A673 (cell line): ENCODE measurements at regions not wholly inside any gene's neighbourhood (a gene's known extent, or its start where the extent isn't known, plus 50 kb on each side); places are given as distances from the start of the nearest gene placed in this dataset.

Experiments
- BruUV-seq: library from RNA; stranded (reverse); fragments of 400-500 nt; replicated peaks from 2 replicates; lab custom pipeline; 2021; lab: Mats Ljungman, UMichigan
- CTCF ChIA-PET: fragments of 300-600 bp; sonication (Branson Sonifier 250); formaldehyde crosslinking; loops from one replicate; lab custom pipeline; 2022; ENCODE audit warnings: antibody characterized with exemption; lab: Charles Lee
- POLR2A ChIA-PET: fragments of 300-600 bp; sonication (Branson Sonifier 250); formaldehyde crosslinking; loops from one replicate; lab custom pipeline; 2022; ENCODE audit warnings: antibody characterized with exemption; ENCODE audit not compliant: low non-redundant PET; lab: Charles Lee
- DNase-seq: peaks from one replicate; pipeline ENCODE4 v3.0.0-alpha.2; 2015; ENCODE audit warnings: low spot score
- H3K27ac ChIP-seq: fragments of 200-600 bp; sonication (generic); 2 replicates; pipeline ENCODE4 v1.5.1; 2016; ENCODE audit warnings: mixed run types, low read depth, mild to moderate bottlenecking, mixed read lengths, antibody characterized with exemption, low read length; ENCODE audit not compliant: poor library complexity, severe bottlenecking
- H3K27me3 ChIP-seq: fragments of 200-600 bp; sonication (generic); replicated peaks from 2 replicates; pipeline ENCODE4 v1.6.1; 2017; ENCODE audit warnings: mixed run types, low read depth, mild to moderate bottlenecking, mixed read lengths, antibody characterized with exemption, low read length; ENCODE audit not compliant: insufficient read depth, poor library complexity
- H3K36me3 ChIP-seq: fragments of 200-600 bp; sonication (generic); 2 replicates; pipeline ENCODE4 v1.6.1; 2016; ENCODE audit warnings: mixed run types, mild to moderate bottlenecking, mixed read lengths, antibody characterized with exemption, low read length; ENCODE audit not compliant: insufficient read depth, poor library complexity, severe bottlenecking
- H3K4me1 ChIP-seq: fragments of 200-600 bp; sonication (generic); 2 replicates; pipeline ENCODE4 v1.6.1; 2017; ENCODE audit warnings: mixed run types, mild to moderate bottlenecking, mixed read lengths, antibody characterized with exemption, low read length; ENCODE audit not compliant: insufficient read depth, poor library complexity, severe bottlenecking
- H3K4me3 ChIP-seq: fragments of 200-600 bp; sonication (generic); 2 replicates; pipeline ENCODE4 v1.5.1; 2016; ENCODE audit warnings: low read depth, mixed run types, mild to moderate bottlenecking, mixed read lengths, low read length; ENCODE audit not compliant: poor library complexity, severe bottlenecking
- H3K9me3 ChIP-seq: fragments of 200-600 bp; sonication (generic); 2 replicates; pipeline ENCODE4 v1.6.1; 2016; ENCODE audit warnings: mixed run types, low read depth, mild to moderate bottlenecking, mixed read lengths, antibody characterized with exemption, low read length; ENCODE audit not compliant: poor library complexity, severe bottlenecking
- EZH2 ChIP-seq: fragments of 200-600 bp; sonication (generic); IDR thresholded peaks from 2 replicates; pipeline ENCODE4 v1.6.1; 2017; ENCODE audit warnings: borderline replicate concordance, low read depth, mild to moderate bottlenecking, mixed read lengths, antibody characterized with exemption, low read length; ENCODE audit not compliant: poor library complexity, severe bottlenecking
- intact Hi-C: fragments of 100-400 bp; cut with micrococcal nuclease; formaldehyde crosslinking; loops from one replicate; pipeline ENCODE4 v1.10.0; 2022; ENCODE audit not compliant: unreplicated experiment
- TF ChIP-seq, protein P1 (sequence below): fragments of 300-800, 200-600 bp; sonication (generic); conservative IDR thresholded peaks from 2 replicates; pipeline ENCODE4 v1.5.1; 2017; ENCODE audit warnings: low read depth, mild to moderate bottlenecking, antibody characterized with exemption, low read length, moderate library complexity, mixed read lengths

DNA sequence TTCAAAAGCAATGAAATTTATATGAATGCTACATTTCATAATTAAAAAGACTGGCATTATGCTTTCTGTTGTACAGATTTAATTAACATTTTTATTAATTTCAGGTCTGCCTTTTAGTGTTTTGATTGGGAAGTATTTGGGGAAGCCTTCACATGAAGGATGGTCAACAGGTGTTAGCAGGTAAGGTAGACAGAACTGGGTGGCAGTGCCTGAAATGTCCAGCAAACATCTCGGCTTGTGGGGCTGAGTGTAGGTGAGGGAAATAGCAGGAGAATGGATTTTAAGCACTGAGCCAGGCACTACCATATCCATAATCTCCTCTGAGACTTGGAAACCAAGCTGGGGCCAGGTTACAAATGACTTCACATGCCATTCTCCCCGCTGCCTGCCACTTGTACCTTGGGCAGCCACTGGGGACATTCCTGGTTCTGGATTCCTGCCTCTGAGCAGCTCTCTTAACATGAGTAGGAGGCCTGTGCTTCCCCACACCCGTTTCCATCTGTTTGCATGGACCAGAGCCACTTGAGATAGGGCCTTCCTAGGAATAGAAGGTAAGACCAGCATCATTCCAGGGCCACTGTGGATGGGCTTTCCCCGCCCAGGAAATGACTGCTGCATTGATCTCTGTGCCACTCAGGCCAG is 125.9 kb upstream of the HES1 start:
- ChIA-PET POLR2A (no interaction called here), CTCF (no interaction called here)
- no peak for DNase-seq
- BruUV-seq, result no TSS peak
- Histone ChIP-seq H3K27me3 (no peaks in the 10 kb centered on the region), H3K4me3 (no peak overlapping the region), H3K4me1 (peaks cover 30% of the 10 kb centered on the region), H3K9me3 (no peaks in the 10 kb centered on the region), H3K27ac (no peak overlapping the region), H3K36me3 (no peaks in the 10 kb centered on the region)
- intact Hi-C loops, result loop anchor here (5.0 to 10.0 kb wide), 3 partner anchors 62 to 305 kb away; no protein-coding TSS in a partner anchor
- TF ChIP-seq, protein P1, sequence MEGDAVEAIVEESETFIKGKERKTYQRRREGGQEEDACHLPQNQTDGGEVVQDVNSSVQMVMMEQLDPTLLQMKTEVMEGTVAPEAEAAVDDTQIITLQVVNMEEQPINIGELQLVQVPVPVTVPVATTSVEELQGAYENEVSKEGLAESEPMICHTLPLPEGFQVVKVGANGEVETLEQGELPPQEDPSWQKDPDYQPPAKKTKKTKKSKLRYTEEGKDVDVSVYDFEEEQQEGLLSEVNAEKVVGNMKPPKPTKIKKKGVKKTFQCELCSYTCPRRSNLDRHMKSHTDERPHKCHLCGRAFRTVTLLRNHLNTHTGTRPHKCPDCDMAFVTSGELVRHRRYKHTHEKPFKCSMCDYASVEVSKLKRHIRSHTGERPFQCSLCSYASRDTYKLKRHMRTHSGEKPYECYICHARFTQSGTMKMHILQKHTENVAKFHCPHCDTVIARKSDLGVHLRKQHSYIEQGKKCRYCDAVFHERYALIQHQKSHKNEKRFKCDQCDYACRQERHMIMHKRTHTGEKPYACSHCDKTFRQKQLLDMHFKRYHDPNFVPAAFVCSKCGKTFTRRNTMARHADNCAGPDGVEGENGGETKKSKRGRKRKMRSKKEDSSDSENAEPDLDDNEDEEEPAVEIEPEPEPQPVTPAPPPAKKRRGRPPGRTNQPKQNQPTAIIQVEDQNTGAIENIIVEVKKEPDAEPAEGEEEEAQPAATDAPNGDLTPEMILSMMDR, result no peak
- no peak for TF ChIP-seq EZH2

DNA sequence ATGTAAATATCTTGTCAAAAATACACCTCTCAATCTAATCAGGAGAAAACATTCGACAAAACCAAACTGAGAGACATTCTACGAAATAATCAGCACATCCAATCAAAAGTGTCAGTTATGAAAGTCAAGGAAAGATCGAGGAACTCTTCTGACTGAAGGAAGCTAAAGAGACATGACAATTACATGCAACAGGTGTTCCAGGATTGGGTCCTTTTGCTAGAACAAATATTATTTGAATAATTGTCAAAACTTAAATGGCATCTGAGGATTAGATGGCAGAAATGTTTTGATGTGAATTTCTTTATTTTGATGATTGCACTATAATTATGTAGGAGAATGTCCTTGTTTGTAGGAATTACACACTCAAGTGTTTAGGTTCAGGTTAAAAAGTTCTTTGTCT is 124.1 kb upstream of the HES1 start:
- H3K27me3 ChIP-seq, result no peaks in the 10 kb centered on the region
- no peaks in the 10 kb centered on the region for H3K9me3 ChIP-seq
- DNase-seq, result no peak
- BruUV-seq, result no TSS peak
- CTCF ChIA-PET, result no interaction called here
- H3K36me3 ChIP-seq, result no peaks in the 10 kb centered on the region
- TF ChIP-seq, protein P1, result no peak
- no peak for TF ChIP-seq EZH2
- intact Hi-C loops, result no loop called here
- H3K4me1 ChIP-seq, result peaks cover 12% of the 10 kb centered on the region
- POLR2A ChIA-PET, result interaction anchor here (0.6 to 0.9 kb wide), 3 partner anchors 83 to 125 kb away, joined by 3 read pairs; no protein-coding TSS in a partner anchor
- no peak overlapping the region for H3K4me3 ChIP-seq
- H3K27ac ChIP-seq, result no peak overlapping the region

DNA sequence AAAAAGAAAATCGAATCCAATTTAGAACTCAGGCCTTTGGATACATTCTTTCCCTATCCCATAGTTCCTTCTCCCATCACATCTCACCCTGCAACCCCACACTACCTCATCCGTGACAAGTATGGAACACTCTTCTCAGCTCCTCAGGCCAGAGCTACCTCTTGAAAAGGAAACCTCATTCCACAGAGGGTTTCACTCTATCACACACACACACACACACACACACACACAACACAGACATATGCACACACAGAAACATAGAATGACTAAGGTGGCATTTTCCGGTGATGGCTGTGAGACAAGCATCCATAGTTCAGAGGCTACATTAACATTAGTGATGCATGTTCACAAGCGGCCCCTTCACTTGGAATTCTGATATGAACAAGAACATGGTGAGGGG is 122.0 kb upstream of the HES1 start:
- DNase-seq, result no peak
- CTCF ChIA-PET, result no interaction called here
- no peaks in the 10 kb centered on the region for H3K27me3 ChIP-seq
- no peaks in the 10 kb centered on the region for H3K9me3 ChIP-seq
- BruUV-seq, result no TSS peak
- no peaks in the 10 kb centered on the region for H3K36me3 ChIP-seq
- POLR2A ChIA-PET, result interaction anchor here (0.6 kb wide), 1 partner anchor 10 kb away, joined by 3 read pairs; no protein-coding TSS in a partner anchor
- no peak overlapping the region for H3K4me3 ChIP-seq
- no peak overlapping the region for H3K27ac ChIP-seq
- no peak for TF ChIP-seq EZH2
- TF ChIP-seq, protein P1, result no peak
- intact Hi-C loops, result no loop called here
- no peaks in the 10 kb centered on the region for H3K4me1 ChIP-seq
